ENCODE measurements at regions not wholly inside any gene's neighbourhood (a gene's known extent, or its start where the extent isn't known, plus 50 kb on each side); places are given as distances from the start of the nearest gene placed in this dataset.

DNA sequence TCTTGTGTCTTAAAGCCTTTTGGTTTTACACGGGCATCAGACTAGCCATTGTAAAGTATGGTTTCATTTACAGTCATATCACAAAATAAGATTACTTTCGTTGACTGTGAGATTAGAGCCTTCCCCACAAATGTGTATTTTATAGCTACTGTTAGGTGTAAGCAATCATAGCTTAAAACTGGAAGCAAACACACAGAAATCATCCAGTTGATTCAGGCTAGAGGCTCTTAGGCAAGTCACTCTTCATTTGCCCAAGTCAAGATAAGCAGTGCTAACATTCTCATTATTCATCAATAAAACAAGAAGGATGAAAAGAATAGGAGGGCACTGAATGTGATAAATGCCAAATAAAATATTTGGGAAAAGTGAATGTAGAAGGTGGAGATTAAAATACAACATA lies 448.7 kb upstream of the FAM241A start:
- DNase-seq (ENCODE audit: low spot score in 2 of 2): no peak
- intact Hi-C loops (cut with DNase I): no loop called here
- TF ChIP-seq, protein P1, sequence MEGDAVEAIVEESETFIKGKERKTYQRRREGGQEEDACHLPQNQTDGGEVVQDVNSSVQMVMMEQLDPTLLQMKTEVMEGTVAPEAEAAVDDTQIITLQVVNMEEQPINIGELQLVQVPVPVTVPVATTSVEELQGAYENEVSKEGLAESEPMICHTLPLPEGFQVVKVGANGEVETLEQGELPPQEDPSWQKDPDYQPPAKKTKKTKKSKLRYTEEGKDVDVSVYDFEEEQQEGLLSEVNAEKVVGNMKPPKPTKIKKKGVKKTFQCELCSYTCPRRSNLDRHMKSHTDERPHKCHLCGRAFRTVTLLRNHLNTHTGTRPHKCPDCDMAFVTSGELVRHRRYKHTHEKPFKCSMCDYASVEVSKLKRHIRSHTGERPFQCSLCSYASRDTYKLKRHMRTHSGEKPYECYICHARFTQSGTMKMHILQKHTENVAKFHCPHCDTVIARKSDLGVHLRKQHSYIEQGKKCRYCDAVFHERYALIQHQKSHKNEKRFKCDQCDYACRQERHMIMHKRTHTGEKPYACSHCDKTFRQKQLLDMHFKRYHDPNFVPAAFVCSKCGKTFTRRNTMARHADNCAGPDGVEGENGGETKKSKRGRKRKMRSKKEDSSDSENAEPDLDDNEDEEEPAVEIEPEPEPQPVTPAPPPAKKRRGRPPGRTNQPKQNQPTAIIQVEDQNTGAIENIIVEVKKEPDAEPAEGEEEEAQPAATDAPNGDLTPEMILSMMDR (IDR thresholded peaks at IDR 0.05): no peak
- Histone ChIP-seq H3K36me3 (no peaks in the 10 kb centered on the region), H3K9me3 (no peaks in the 10 kb centered on the region), H3K27me3 (no peaks in the 10 kb centered on the region), H3K4me3 (no peak overlapping the region), H3K27ac (no peak overlapping the region), H3K4me1 (no peaks in the 10 kb centered on the region)

DNA sequence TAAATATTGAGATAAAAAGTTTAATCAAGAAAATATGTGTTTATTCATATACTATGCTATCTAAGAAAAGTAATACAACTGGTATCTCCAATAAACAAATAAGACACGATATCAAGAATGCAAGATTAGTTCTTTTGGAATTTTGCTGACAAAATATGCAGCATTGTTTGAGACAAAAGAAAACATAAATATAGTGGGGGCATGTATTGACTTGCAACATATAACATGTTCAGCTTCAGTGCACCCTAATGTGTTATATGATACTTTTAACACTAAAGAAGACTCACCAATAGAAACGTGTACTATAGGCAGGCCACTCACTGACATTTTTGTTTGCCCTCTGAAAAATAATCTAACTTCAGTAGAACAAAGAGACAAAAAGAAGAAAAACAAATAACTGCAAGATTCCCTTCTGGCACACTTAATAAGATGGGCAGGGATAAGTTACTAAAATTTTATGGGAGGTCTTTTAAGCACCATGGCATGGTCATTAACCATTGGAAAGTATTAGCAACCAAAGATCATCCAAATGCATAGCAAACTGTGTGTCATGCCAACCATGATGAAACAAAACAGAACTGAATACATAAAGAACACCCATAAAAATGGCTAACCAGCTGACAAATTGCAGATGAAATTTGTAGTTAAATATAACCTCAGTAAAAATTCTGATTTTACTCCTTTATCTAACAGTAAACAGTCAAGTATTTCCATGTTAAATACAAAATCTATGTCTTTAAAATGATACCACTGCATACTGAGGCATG lies 447.9 kb upstream of the FAM241A start:
- Histone ChIP-seq H3K27me3 (no peaks in the 10 kb centered on the region), H3K4me1 (no peaks in the 10 kb centered on the region), H3K27ac (no peak overlapping the region), H3K4me3 (no peak overlapping the region), H3K36me3 (no peaks in the 10 kb centered on the region), H3K9me3 (no peaks in the 10 kb centered on the region)
- TF ChIP-seq, protein P1 (IDR thresholded peaks at IDR 0.05): no peak
- intact Hi-C loops (cut with DNase I): no loop called here
- no peak for DNase-seq (ENCODE audit: low spot score in 2 of 2)

DNA sequence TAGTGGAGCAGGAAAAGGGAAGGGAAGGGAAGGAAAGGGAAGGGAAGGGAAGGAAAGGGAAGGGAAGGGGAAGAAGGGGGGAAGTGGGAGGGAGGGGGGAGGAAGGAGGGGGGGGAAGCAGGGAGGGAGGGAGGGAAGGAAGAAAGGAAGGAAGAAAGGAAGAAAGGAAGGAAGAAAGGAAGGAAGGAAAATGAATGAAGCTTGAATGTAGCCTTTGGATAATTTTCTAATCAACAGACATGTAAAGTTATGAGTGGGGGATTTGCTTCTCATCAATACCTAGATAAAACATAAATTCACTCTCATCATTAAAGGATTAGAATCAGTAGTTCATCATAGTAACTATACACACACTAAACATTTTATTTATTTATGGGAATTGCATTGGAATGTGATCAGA lies 446.9 kb upstream of the FAM241A start:
- Histone ChIP-seq H3K27ac (no peak overlapping the region), H3K9me3 (no peaks in the 10 kb centered on the region), H3K27me3 (no peaks in the 10 kb centered on the region), H3K4me3 (no peak overlapping the region), H3K4me1 (no peaks in the 10 kb centered on the region), H3K36me3 (no peaks in the 10 kb centered on the region)
- DNase-seq (ENCODE audit: low spot score in 2 of 2): no peak
- intact Hi-C loops (cut with DNase I): no loop called here
- TF ChIP-seq, protein P1 (IDR thresholded peaks at IDR 0.05): no peak

DNA sequence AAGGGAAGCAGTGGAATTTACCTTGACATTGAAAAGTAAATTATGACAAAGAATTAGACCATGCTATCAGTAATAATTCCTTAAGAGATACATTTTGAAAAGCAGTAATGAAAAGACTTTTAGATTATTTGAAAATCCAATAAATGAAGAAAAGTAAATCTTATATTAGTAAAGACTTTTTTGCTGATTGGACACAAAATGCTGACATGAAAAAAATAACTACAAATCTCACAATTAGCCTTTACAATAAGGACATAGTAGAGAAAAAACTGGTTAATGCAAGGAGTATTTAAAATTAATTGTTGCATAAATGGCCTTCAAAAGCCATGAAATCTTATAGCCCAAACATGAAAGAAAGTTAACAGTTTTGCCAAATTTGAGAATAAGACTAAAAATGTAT lies 446.1 kb upstream of the FAM241A start:
- Histone ChIP-seq H3K4me1 (no peaks in the 10 kb centered on the region), H3K27ac (no peak overlapping the region), H3K4me3 (no peak overlapping the region), H3K9me3 (no peaks in the 10 kb centered on the region), H3K36me3 (no peaks in the 10 kb centered on the region), H3K27me3 (no peaks in the 10 kb centered on the region)
- intact Hi-C loops (cut with DNase I): no loop called here
- no peak for DNase-seq (ENCODE audit: low spot score in 2 of 2)
- TF ChIP-seq, protein P1 (IDR thresholded peaks at IDR 0.05): no peak

DNA sequence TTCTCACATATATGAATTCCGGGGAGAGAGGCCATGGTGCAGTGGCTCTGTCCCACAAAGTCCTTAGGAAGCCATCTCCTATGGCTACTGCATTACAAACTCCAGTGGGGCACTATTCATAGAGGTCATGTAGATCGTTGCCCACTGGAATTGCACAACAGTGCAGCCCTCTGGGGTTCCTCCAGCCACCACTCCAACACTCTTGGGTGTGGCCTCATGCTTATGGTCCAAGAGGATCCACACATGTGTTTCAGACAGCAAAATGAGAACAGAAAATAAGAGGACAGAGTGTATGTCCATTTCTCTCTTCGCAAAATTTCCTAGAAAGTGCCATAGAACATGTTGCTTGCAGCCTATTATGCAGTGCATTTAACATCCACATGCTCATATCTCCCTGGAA lies 444.2 kb upstream of the FAM241A start:
- Histone ChIP-seq H3K4me3 (no peak overlapping the region), H3K27ac (no peak overlapping the region), H3K4me1 (no peaks in the 10 kb centered on the region), H3K27me3 (no peaks in the 10 kb centered on the region), H3K9me3 (no peaks in the 10 kb centered on the region), H3K36me3 (no peaks in the 10 kb centered on the region)
- TF ChIP-seq, protein P1 (IDR thresholded peaks at IDR 0.05): no peak
- intact Hi-C loops (cut with DNase I): no loop called here
- DNase-seq (ENCODE audit: low spot score in 2 of 2): no peak

DNA sequence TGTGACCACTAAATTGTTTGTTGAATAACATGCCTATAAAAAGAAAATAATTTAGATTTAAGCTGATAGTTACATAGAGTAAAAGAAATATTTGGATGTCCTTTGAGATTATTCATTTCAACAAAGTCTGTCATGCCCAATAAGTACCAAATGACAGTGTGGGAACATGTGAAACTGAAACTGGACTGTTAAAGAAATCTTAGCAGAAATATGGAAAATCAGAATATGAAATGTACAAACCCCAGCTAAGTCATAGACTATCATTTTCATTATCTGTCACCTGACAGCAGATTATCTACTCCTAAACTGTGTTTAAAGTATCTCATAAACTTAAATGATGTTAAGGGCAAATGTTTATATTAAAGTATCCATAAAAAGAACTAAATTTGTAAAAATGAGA lies 437.8 kb upstream of the FAM241A start:
- intact Hi-C loops (cut with DNase I): no loop called here
- TF ChIP-seq, protein P1 (IDR thresholded peaks at IDR 0.05): no peak
- no peak for DNase-seq (ENCODE audit: low spot score in 2 of 2)
- H3K9me3 ChIP-seq: no peaks in the 10 kb centered on the region
- H3K4me1 ChIP-seq: no peaks in the 10 kb centered on the region
- H3K27me3 ChIP-seq: no peaks in the 10 kb centered on the region
- H3K36me3 ChIP-seq: no peaks in the 10 kb centered on the region
- no peak overlapping the region for H3K4me3 ChIP-seq
- no peak overlapping the region for H3K27ac ChIP-seq
